Transverse colon (tissue), 4 donors: ENCODE measurements at regions not wholly inside any gene's neighbourhood (a gene's known extent, or its start where the extent isn't known, plus 50 kb on each side); places are given as distances from the start of the nearest gene placed in this dataset.

Experiments
- POLR2A ChIP-seq: fragments of 450-650 bp; IDR thresholded peaks from one replicate; pipeline ENCODE4 v1.6.1; 2016; ENCODE audit warnings: antibody characterized with exemption, mild to moderate bottlenecking, moderate library complexity
- POLR2AphosphoS5 ChIP-seq, 3 donors: sonication (generic); formaldehyde crosslinking; IDR thresholded peaks; one replicate each; pipeline ENCODE4 v1.6.1; 2016; ENCODE audit warnings: antibody characterized with exemption in 3 of 3
- TF ChIP-seq, protein P1 (sequence below), 5 experiments: fragments of 200-600 bp in 3 of 5; fragments of 450-650 bp in 2 of 5; sonication (generic) in 3 of 5; IDR thresholded peaks; 1 replicate in 2 of 5; 2 replicates in 3 of 5; pipeline ENCODE4 v1.5.1; 2016 to 2017; ENCODE audit warnings: antibody characterized with exemption in 5 of 5, inconsistent platforms in 3 of 5, mild to moderate bottlenecking in 2 of 5, moderate library complexity in 1 of 5

DNA sequence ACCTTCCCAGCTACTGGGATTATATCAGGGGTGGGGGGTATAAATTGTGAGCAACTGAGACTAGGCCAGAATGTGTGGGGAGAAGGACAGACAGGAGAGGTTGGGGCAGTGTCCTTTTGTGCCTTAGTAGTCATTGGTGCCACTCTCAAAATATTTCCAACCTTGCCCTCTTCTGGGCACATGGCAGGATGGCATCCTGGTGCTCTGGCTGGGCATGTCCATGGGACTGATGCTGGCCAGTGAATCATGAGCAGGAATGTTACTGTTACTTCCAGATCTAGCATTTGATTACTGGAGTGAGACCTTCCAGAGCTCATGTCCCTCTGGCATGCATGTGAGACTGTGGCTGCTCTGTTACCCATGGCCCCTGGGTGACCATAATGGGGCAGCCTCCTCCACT lies 151.2 kb downstream of the MATN1 start:
- TF ChIP-seq, protein P1, sequence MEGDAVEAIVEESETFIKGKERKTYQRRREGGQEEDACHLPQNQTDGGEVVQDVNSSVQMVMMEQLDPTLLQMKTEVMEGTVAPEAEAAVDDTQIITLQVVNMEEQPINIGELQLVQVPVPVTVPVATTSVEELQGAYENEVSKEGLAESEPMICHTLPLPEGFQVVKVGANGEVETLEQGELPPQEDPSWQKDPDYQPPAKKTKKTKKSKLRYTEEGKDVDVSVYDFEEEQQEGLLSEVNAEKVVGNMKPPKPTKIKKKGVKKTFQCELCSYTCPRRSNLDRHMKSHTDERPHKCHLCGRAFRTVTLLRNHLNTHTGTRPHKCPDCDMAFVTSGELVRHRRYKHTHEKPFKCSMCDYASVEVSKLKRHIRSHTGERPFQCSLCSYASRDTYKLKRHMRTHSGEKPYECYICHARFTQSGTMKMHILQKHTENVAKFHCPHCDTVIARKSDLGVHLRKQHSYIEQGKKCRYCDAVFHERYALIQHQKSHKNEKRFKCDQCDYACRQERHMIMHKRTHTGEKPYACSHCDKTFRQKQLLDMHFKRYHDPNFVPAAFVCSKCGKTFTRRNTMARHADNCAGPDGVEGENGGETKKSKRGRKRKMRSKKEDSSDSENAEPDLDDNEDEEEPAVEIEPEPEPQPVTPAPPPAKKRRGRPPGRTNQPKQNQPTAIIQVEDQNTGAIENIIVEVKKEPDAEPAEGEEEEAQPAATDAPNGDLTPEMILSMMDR (IDR thresholded peaks at IDR 0.05): no peak
- TF ChIP-seq POLR2AphosphoS5 (IDR thresholded peaks at IDR 0.05) (no peak), POLR2A (no peak)
